ENCODE measurements at regions not wholly inside any gene's neighbourhood (a gene's known extent, or its start where the extent isn't known, plus 50 kb on each side); places are given as distances from the start of the nearest gene placed in this dataset.

- no peak overlapping the region for H3K4me3 ChIP-seq (ENCODE audit: low read depth, low read length)
- TF ChIP-seq CTCF (IDR thresholded peaks at IDR 0.05; ENCODE audit: low read depth, low read length, missing control alignments) = no peak
- DNase-seq (ENCODE audit: low read depth) = no peak
Measured at GRCh38 chr13:84076280-84076679, 194.0 kb upstream of the SLITRK1 start.

- DNase-seq (ENCODE audit: low read depth) = no peak
- no peak for TF ChIP-seq CTCF (IDR thresholded peaks at IDR 0.05; ENCODE audit: low read depth, low read length, missing control alignments)
- H3K4me3 ChIP-seq (ENCODE audit: low read depth, low read length) = no peak overlapping the region
Measured at GRCh38 chr13:84050536-84050935, 168.3 kb upstream of the SLITRK1 start.

GRCh38 chr13:84049443-84050219 is 167.4 kb upstream of the SLITRK1 start:
- no peak for TF ChIP-seq CTCF (IDR thresholded peaks at IDR 0.05; ENCODE audit: low read depth, low read length, missing control alignments)
- no peak overlapping the region for H3K4me3 ChIP-seq (ENCODE audit: low read depth, low read length)
- no peak for DNase-seq (ENCODE audit: low read depth)

GRCh38 chr13:84044805-84045204 is 162.5 kb upstream of the SLITRK1 start:
- no peak for TF ChIP-seq CTCF (IDR thresholded peaks at IDR 0.05; ENCODE audit: low read depth, low read length, missing control alignments)
- DNase-seq (ENCODE audit: low read depth) = no peak
- H3K4me3 ChIP-seq (ENCODE audit: low read depth, low read length) = no peak overlapping the region

- DNase-seq (ENCODE audit: low read depth) = no peak
- no peak for TF ChIP-seq CTCF (IDR thresholded peaks at IDR 0.05; ENCODE audit: low read depth, low read length, missing control alignments)
Measured at GRCh38 chr13:84038001-84038400, 155.7 kb upstream of the SLITRK1 start.

GRCh38 chr13:84032116-84032515 is 149.8 kb upstream of the SLITRK1 start:
- DNase-seq (ENCODE audit: low read depth) = no peak
- no peak for TF ChIP-seq CTCF (IDR thresholded peaks at IDR 0.05; ENCODE audit: low read depth, low read length, missing control alignments)
- H3K4me3 ChIP-seq (ENCODE audit: low read depth, low read length) = no peak overlapping the region

More at GRCh38 chr13:84038001-84038400, 155.7 kb upstream of the SLITRK1 start:
- no peak overlapping the region for H3K4me3 ChIP-seq (ENCODE audit: low read depth, low read length)

GRCh38 chr13:84031120-84031519 is 148.8 kb upstream of the SLITRK1 start:
- H3K4me3 ChIP-seq (ENCODE audit: low read depth, low read length) = no peak overlapping the region
- TF ChIP-seq CTCF (IDR thresholded peaks at IDR 0.05; ENCODE audit: low read depth, low read length, missing control alignments) = no peak
- DNase-seq (ENCODE audit: low read depth) = no peak

All from GM12864 (cell line).